ENCODE measurements at regions not wholly inside any gene's neighbourhood (a gene's known extent, or its start where the extent isn't known, plus 50 kb on each side); places are given as distances from the start of the nearest gene placed in this dataset.

DNA sequence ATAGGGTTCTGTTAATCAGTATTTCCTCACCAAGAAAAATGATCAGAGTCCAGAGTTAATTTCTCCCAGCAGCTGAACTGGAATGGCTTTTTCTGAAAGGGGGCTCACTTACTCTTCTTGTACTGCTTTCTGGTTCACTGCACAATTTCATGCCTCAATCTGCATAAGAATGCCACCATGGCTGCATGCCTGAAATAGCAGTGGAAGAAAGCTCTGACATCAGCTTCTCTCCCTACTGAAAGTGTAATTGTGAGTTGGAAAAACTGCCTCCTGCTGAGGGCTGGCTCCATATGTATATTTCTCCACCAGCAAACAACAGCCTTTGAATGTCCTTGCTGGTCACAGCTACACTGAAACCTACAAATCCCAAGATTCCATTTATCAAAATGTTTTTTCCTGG lies 1027.2 kb upstream of the GJE1 start:
- DNase-seq, result no peak
- no peaks in the 10 kb centered on the region for H3K36me3 Mint-ChIP-seq (ENCODE audit: unreplicated experiment)
- H3K9me3 Mint-ChIP-seq (ENCODE audit: unreplicated experiment), result peaks cover 2% of the 10 kb centered on the region
- H3K27me3 Mint-ChIP-seq (ENCODE audit: unreplicated experiment), result no peaks in the 10 kb centered on the region
- peaks cover 8% of the 10 kb centered on the region for H3K4me1 Mint-ChIP-seq (ENCODE audit: low read depth, unreplicated experiment)
- TF ChIP-seq, protein P1, sequence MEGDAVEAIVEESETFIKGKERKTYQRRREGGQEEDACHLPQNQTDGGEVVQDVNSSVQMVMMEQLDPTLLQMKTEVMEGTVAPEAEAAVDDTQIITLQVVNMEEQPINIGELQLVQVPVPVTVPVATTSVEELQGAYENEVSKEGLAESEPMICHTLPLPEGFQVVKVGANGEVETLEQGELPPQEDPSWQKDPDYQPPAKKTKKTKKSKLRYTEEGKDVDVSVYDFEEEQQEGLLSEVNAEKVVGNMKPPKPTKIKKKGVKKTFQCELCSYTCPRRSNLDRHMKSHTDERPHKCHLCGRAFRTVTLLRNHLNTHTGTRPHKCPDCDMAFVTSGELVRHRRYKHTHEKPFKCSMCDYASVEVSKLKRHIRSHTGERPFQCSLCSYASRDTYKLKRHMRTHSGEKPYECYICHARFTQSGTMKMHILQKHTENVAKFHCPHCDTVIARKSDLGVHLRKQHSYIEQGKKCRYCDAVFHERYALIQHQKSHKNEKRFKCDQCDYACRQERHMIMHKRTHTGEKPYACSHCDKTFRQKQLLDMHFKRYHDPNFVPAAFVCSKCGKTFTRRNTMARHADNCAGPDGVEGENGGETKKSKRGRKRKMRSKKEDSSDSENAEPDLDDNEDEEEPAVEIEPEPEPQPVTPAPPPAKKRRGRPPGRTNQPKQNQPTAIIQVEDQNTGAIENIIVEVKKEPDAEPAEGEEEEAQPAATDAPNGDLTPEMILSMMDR (IDR thresholded peaks at IDR 0.05; ENCODE audit: partially characterized antibody, unreplicated experiment), result no peak
- peak overlapping the region; percentile 53 for H3K27ac Mint-ChIP-seq (ENCODE audit: unreplicated experiment)
- no peak overlapping the region for H3K4me3 Mint-ChIP-seq (ENCODE audit: unreplicated experiment)

DNA sequence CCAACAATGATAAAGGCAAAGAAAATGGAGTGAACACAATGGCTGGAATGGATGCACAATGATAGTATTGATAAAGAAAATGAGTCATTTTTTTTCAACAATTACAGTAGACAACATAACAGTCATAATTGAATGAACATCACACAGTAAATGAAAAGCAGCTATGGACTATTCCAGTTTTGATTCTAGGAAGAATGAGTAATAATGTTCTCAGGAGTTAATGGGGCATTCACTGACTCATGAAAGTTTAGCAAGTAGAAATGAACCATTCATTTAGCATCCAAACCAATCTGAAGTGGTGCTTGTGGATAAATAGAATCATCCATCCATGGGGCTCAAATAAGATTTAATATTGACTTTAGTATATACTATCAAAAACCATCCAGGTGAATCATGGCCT lies 1029.5 kb upstream of the GJE1 start:
- H3K9me3 Mint-ChIP-seq (ENCODE audit: unreplicated experiment), result peaks cover 2% of the 10 kb centered on the region
- H3K36me3 Mint-ChIP-seq (ENCODE audit: unreplicated experiment), result no peaks in the 10 kb centered on the region
- no peaks in the 10 kb centered on the region for H3K27me3 Mint-ChIP-seq (ENCODE audit: unreplicated experiment)
- no peak overlapping the region for H3K4me3 Mint-ChIP-seq (ENCODE audit: unreplicated experiment)
- TF ChIP-seq, protein P1 (IDR thresholded peaks at IDR 0.05; ENCODE audit: partially characterized antibody, unreplicated experiment), result no peak
- peaks cover 8% of the 10 kb centered on the region for H3K4me1 Mint-ChIP-seq (ENCODE audit: low read depth, unreplicated experiment)
- DNase-seq, result no peak
- H3K27ac Mint-ChIP-seq (ENCODE audit: unreplicated experiment), result no peak overlapping the region

DNA sequence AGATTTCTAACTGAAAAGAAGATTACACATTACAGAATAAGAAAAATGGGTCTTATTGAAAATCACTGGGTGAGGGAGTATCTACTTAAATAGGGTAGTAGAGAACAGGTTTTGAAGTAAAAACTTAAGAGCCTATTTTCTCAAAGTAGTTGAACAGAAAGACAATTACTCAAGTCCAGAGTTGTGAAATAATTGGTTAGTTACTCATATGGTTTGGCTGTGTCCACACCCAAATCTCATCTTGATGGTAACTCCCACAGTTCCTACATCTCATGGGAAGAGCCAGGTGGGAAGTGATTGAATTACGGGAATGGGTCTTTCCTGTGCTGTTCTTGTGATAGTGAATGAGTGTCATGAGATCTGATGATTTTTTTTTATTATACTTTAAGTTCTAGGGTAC lies 1035.3 kb upstream of the GJE1 start:
- H3K27me3 Mint-ChIP-seq (ENCODE audit: unreplicated experiment), result no peaks in the 10 kb centered on the region
- H3K4me3 Mint-ChIP-seq (ENCODE audit: unreplicated experiment), result no peak overlapping the region
- no peak for DNase-seq
- H3K4me1 Mint-ChIP-seq (ENCODE audit: low read depth, unreplicated experiment), result no peaks in the 10 kb centered on the region
- TF ChIP-seq, protein P1 (IDR thresholded peaks at IDR 0.05; ENCODE audit: partially characterized antibody, unreplicated experiment), result no peak
- no peaks in the 10 kb centered on the region for H3K9me3 Mint-ChIP-seq (ENCODE audit: unreplicated experiment)
- H3K36me3 Mint-ChIP-seq (ENCODE audit: unreplicated experiment), result no peaks in the 10 kb centered on the region
- H3K27ac Mint-ChIP-seq (ENCODE audit: unreplicated experiment), result no peak overlapping the region

DNA sequence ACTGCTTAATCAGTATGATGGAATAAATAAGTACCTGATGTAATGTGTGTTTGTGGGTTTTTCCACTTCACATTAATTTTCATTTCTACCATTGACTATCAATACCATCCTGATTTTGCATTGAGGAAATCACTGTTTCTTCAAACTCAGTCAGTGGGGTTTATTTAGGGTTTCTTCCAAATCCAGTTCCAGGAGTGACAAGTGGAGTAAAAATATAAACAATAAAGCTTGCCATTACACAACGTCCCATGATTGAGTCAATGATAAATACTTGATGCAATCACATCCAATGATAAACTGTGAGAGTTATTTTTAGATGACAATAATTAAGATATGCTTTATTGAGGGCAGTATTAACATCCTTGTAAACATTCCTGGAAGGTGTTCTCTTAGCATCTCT lies 1037.4 kb upstream of the GJE1 start:
- H3K36me3 Mint-ChIP-seq (ENCODE audit: unreplicated experiment), result no peaks in the 10 kb centered on the region

DNA sequence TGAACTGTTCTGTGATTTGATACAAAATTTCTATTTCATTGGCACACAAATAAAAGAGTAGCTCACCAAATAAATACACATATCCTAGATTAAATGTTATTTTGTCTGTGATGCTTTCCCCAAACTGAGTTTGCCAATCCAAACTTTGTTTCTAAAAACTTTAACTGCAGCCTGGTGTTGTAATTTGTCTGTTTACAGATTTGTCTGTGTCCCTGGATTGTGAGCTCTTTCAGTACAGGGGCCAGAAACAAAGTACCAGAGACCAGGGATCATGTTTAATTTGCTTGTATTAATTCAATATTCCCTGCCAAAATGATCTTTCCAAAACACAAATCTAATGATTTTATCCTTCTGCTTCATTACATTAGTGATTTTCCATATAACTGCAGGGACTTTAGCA lies 1044.6 kb upstream of the GJE1 start:
- TF ChIP-seq, protein P1 (IDR thresholded peaks at IDR 0.05; ENCODE audit: partially characterized antibody, unreplicated experiment), result no peak
- no peak for DNase-seq
- Mint-ChIP-seq H3K27me3 (ENCODE audit: unreplicated experiment) (no peaks in the 10 kb centered on the region), H3K27ac (ENCODE audit: unreplicated experiment) (no peak overlapping the region), H3K4me1 (ENCODE audit: low read depth, unreplicated experiment) (no peaks in the 10 kb centered on the region), H3K9me3 (ENCODE audit: unreplicated experiment) (no peaks in the 10 kb centered on the region), H3K4me3 (ENCODE audit: unreplicated experiment) (no peak overlapping the region), H3K36me3 (ENCODE audit: unreplicated experiment) (no peaks in the 10 kb centered on the region)

More for the DNA sequence above, 1037.4 kb upstream of the GJE1 start:
- DNase-seq, result no peak
- H3K27ac Mint-ChIP-seq (ENCODE audit: unreplicated experiment), result no peak overlapping the region
- H3K4me1 Mint-ChIP-seq (ENCODE audit: low read depth, unreplicated experiment), result no peaks in the 10 kb centered on the region
- TF ChIP-seq, protein P1 (IDR thresholded peaks at IDR 0.05; ENCODE audit: partially characterized antibody, unreplicated experiment), result no peak
- H3K27me3 Mint-ChIP-seq (ENCODE audit: unreplicated experiment), result no peaks in the 10 kb centered on the region
- H3K9me3 Mint-ChIP-seq (ENCODE audit: unreplicated experiment), result no peaks in the 10 kb centered on the region
- no peak overlapping the region for H3K4me3 Mint-ChIP-seq (ENCODE audit: unreplicated experiment)

Data from glutamatergic neuron (in vitro differentiated cells).